IMR-90 (cell line): ENCODE measurements at regions not wholly inside any gene's neighbourhood (a gene's known extent, or its start where the extent isn't known, plus 50 kb on each side); places are given as distances from the start of the nearest gene placed in this dataset.

ENCODE experiments used
- ATAC-seq: fragments of 200-7000 bp; cut with Tn5 transposase; 2 replicates; pipeline ENCODE4 v1.9.1; 2020; ENCODE audit warnings: low read depth, mild to moderate bottlenecking, moderate library complexity
- BruUV-seq: library from RNA; stranded (reverse); fragments of 400-500 nt; replicated peaks from 2 replicates; lab custom pipeline; 2021; lab: Mats Ljungman, UMichigan
- CTCF ChIA-PET: fragments of 300-600 bp; formaldehyde crosslinking; extraction: SDS; loops from one replicate; lab custom pipeline; 2021; ENCODE audit warnings: antibody characterized with exemption; lab: Yijun Ruan, JAX
- POLR2A ChIA-PET: fragments of 300-600 bp; sonication (Branson Sonifier 250); formaldehyde crosslinking; loops from one replicate; lab custom pipeline; 2022; ENCODE audit warnings: antibody characterized with exemption; ENCODE audit not compliant: unreplicated experiment; lab: Charles Lee
- DNase-seq: peaks from one replicate; pipeline ENCODE4 v3.0.0; 2013
- H2AFZ ChIP-seq: replicated peaks from 2 replicates; pipeline ENCODE3; 2013; ENCODE audit warnings: low read length, mild to moderate bottlenecking; ENCODE audit not compliant: poor library complexity
- H2AK5ac ChIP-seq: 2 replicates; pipeline ENCODE4 v1.6.1; 2013; ENCODE audit warnings: low read depth, low read length, inconsistent platforms
- H2AK9ac ChIP-seq: replicated peaks from 2 replicates; pipeline ENCODE3; 2013; ENCODE audit warnings: mild to moderate bottlenecking, low read depth, low read length, moderate library complexity; ENCODE audit not compliant: poor library complexity
- H2BK120ac ChIP-seq: 2 replicates; pipeline ENCODE4 v1.6.1; 2013; ENCODE audit warnings: low read depth, low read length, inconsistent platforms
- H2BK15ac ChIP-seq: 3 replicates; pipeline ENCODE4 v1.6.1; 2013; ENCODE audit warnings: low read depth, low read length, inconsistent platforms
- H2BK20ac ChIP-seq: 2 replicates; pipeline ENCODE4 v1.6.1; 2013; ENCODE audit warnings: low read depth, mild to moderate bottlenecking, inconsistent platforms, low read length, moderate library complexity
- H2BK5ac ChIP-seq: 2 replicates; pipeline ENCODE4 v1.6.1; 2013; ENCODE audit warnings: mild to moderate bottlenecking, low read depth, low read length, inconsistent platforms; ENCODE audit not compliant: poor library complexity, severe bottlenecking
- H3K14ac ChIP-seq: replicated peaks from 2 replicates; pipeline ENCODE4 v1.6.1; 2013; ENCODE audit warnings: low read depth, low read length, inconsistent platforms
- H3K18ac ChIP-seq: 2 replicates; pipeline ENCODE4 v1.6.1; 2013; ENCODE audit warnings: low read depth, low read length, control low read depth
- H3K23ac ChIP-seq: 2 replicates; pipeline ENCODE4 v1.6.1; 2013; ENCODE audit warnings: low read depth, low read length, inconsistent platforms
- H3K27ac ChIP-seq: 2 replicates; pipeline ENCODE4 v1.5.1; 2013; ENCODE audit warnings: mild to moderate bottlenecking, control low read depth, low read length; ENCODE audit not compliant: insufficient read depth
- H3K27me3 ChIP-seq: 2 replicates; pipeline ENCODE4 v1.6.1; 2013; ENCODE audit warnings: low read length; ENCODE audit not compliant: control insufficient read depth, insufficient read depth
- H3K36me3 ChIP-seq: 2 replicates; pipeline ENCODE4 v1.6.1; 2013; ENCODE audit warnings: low read length, mixed read lengths; ENCODE audit not compliant: control insufficient read depth, insufficient read depth
- H3K4ac ChIP-seq: 2 replicates; pipeline ENCODE4 v1.6.1; 2013; ENCODE audit warnings: low read depth, low read length, inconsistent platforms
- H3K4me1 ChIP-seq: 2 replicates; pipeline ENCODE4 v1.6.1; 2013; ENCODE audit warnings: low read length, mixed read lengths; ENCODE audit not compliant: control insufficient read depth, insufficient read depth
- H3K4me2 ChIP-seq: 2 replicates; pipeline ENCODE4 v1.6.1; 2013; ENCODE audit warnings: low read depth, mild to moderate bottlenecking, control low read depth, low read length, moderate library complexity
- H3K4me3 ChIP-seq: 2 replicates; pipeline ENCODE4 v1.5.1; 2013; ENCODE audit warnings: low read depth, mild to moderate bottlenecking, control low read depth, low read length, moderate library complexity; ENCODE audit not compliant: insufficient read depth
- H3K56ac ChIP-seq: 2 replicates; pipeline ENCODE4 v1.6.1; 2013; ENCODE audit warnings: low read length, inconsistent platforms; ENCODE audit not compliant: insufficient read depth; ENCODE audit errors: extremely low read depth
- H3K79me1 ChIP-seq, 2 experiments: 2 replicates each; pipeline ENCODE4 v1.6.1; 2013; ENCODE audit warnings: low read length in 2 of 2, inconsistent platforms in 1 of 2, low read depth in 1 of 2
- H3K9ac ChIP-seq: 2 replicates; pipeline ENCODE4 v1.6.1; 2013; ENCODE audit warnings: low read depth, low read length, control low read depth
- H3K9me1 ChIP-seq: 2 replicates; pipeline ENCODE4 v1.6.1; 2013; ENCODE audit warnings: low read length, inconsistent platforms; ENCODE audit not compliant: insufficient read depth
- H3K9me3 ChIP-seq: 2 replicates; pipeline ENCODE4 v1.6.1; 2013; ENCODE audit warnings: low read length; ENCODE audit not compliant: control insufficient read depth, insufficient read depth
- H4K20me1 ChIP-seq: 2 replicates; pipeline ENCODE4 v1.6.1; 2013; ENCODE audit warnings: low read length, inconsistent platforms; ENCODE audit not compliant: insufficient read depth
- H4K5ac ChIP-seq: 2 replicates; pipeline ENCODE4 v1.6.1; 2013; ENCODE audit warnings: mild to moderate bottlenecking, low read depth, low read length, control low read depth
- H4K8ac ChIP-seq, 2 experiments: 2 replicates each; pipeline ENCODE4 v1.6.1; 2013; ENCODE audit warnings: low read depth in 2 of 2, low read length in 2 of 2, control low read depth in 1 of 2, inconsistent platforms in 1 of 2
- H4K91ac ChIP-seq: 2 replicates; pipeline ENCODE4 v1.6.1; 2013; ENCODE audit warnings: low read depth, low read length, inconsistent platforms; ENCODE audit not compliant: insufficient read depth
- MAFK ChIP-seq: IDR thresholded peaks from 2 replicates; pipeline ENCODE4 v1.6.1; 2012; ENCODE audit warnings: low read depth, low read length, improper control_type of control experiment
- MXI1 ChIP-seq: IDR thresholded peaks from 2 replicates; pipeline ENCODE4 v1.6.1; 2012; ENCODE audit warnings: low read depth, mild to moderate bottlenecking, low read length, moderate library complexity, borderline replicate concordance
- POLR2A ChIP-seq: IDR thresholded peaks from 2 replicates; pipeline ENCODE4 v1.6.1; 2012; ENCODE audit warnings: mild to moderate bottlenecking, low read depth, low read length
- SMC3 ChIP-seq: fragments of 150-350 bp; IDR thresholded peaks from 2 replicates; pipeline ENCODE4 v1.6.1; 2016; ENCODE audit warnings: low read depth, mild to moderate bottlenecking, antibody characterized with exemption, low read length, moderate library complexity
- dilution Hi-C: fragments of 300-500 bp; cut with HindIII; formaldehyde crosslinking; loops from one replicate; pipeline ENCODE4 v1.14.3; 2018; ENCODE audit warnings: low sequenced_read_pairs; ENCODE audit not compliant: unreplicated experiment
- in situ Hi-C: fragments of 300-500 bp; cut with MboI; formaldehyde crosslinking; loops from 3 replicates; pipeline ENCODE4 v1.14.3; 2019; ENCODE audit warnings: low sequenced_read_pairs, inconsistent platforms, mixed read lengths
- intact Hi-C: fragments of 100-400 bp; cut with micrococcal nuclease; formaldehyde crosslinking; loops from 2 replicates; pipeline ENCODE4 v1.10.0; 2022
- TF ChIP-seq, protein P1 (sequence below): fragments of 150-350 bp; IDR thresholded peaks from 2 replicates; pipeline ENCODE4 v1.6.1; 2017; ENCODE audit warnings: mild to moderate bottlenecking, antibody characterized with exemption, low read length, low read depth

DNA sequence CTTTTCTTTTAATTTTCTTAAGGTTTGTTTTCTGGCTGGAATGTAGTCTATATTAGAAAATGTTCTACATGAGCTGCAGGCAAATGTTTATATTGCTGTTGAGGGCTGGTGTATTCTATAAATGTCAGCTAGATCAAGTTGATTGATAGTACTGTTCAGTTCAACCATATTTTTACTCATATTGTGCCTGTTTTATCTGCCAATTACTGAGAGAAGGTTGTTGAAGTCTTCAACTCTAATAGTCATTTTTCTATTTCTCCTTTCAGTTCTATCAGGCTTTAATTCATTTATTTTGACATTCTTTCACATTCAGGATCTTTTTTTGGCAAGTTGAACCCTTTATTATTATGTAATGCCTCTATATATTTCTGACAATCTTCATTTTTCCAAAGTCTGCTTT lies 93.2 kb upstream of the HS3ST3A1 start:
- no peaks in the 10 kb centered on the region for H3K4me1 ChIP-seq
- no peak overlapping the region for H3K4me2 ChIP-seq
- no peak overlapping the region for H3K4me3 ChIP-seq
- no peak for DNase-seq
- no peak overlapping the region for H3K14ac ChIP-seq
- H2BK5ac ChIP-seq = no peak overlapping the region
- TF ChIP-seq SMC3 (no peak), MAFK (no peak), POLR2A (no peak), MXI1 (no peak)
- TF ChIP-seq, protein P1, sequence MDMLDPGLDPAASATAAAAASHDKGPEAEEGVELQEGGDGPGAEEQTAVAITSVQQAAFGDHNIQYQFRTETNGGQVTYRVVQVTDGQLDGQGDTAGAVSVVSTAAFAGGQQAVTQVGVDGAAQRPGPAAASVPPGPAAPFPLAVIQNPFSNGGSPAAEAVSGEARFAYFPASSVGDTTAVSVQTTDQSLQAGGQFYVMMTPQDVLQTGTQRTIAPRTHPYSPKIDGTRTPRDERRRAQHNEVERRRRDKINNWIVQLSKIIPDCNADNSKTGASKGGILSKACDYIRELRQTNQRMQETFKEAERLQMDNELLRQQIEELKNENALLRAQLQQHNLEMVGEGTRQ = no peak
- no TSS peak for BruUV-seq
- no peak overlapping the region for H4K8ac ChIP-seq
- H4K20me1 ChIP-seq = no peaks in the 10 kb centered on the region
- no peaks in the 10 kb centered on the region for H3K27me3 ChIP-seq
- H3K27ac ChIP-seq = no peak overlapping the region
- no peak overlapping the region for H3K56ac ChIP-seq
- POLR2A ChIA-PET = no interaction called here
- no peak overlapping the region for H3K4ac ChIP-seq
- intact Hi-C loops (no loop called here), dilution Hi-C loops (no loop called here), in situ Hi-C loops (no loop called here)
- CTCF ChIA-PET = interaction anchor here (0.5 kb wide), 1 partner anchor 344 kb away, joined by 3 read pairs; no protein-coding TSS in a partner anchor
- no peak overlapping the region for H2AFZ ChIP-seq
- no peak overlapping the region for H3K18ac ChIP-seq
- no peak for ATAC-seq
- H3K9me1 ChIP-seq = no peaks in the 10 kb centered on the region
- no peak overlapping the region for H2BK15ac ChIP-seq
- no peak overlapping the region for H2AK9ac ChIP-seq
- no peak overlapping the region for H4K5ac ChIP-seq
- no peak overlapping the region for H3K23ac ChIP-seq
- no peaks in the 10 kb centered on the region for H3K79me1 ChIP-seq
- H2BK120ac ChIP-seq = no peak overlapping the region
- H3K9me3 ChIP-seq = no peaks in the 10 kb centered on the region
- H2AK5ac ChIP-seq = no peak overlapping the region
- no peak overlapping the region for H3K9ac ChIP-seq
- H2BK20ac ChIP-seq = no peak overlapping the region
- no peaks in the 10 kb centered on the region for H3K36me3 ChIP-seq
- H4K91ac ChIP-seq = no peak overlapping the region
